ENCODE measurements at regions not wholly inside any gene's neighbourhood (a gene's known extent, or its start where the extent isn't known, plus 50 kb on each side); places are given as distances from the start of the nearest gene placed in this dataset.

GRCh38 chr1:222935239-222935900, 120.5 kb downstream of the DISP1 start:
- TF ChIP-seq GATA2 (IDR thresholded peaks at IDR 0.05; ENCODE audit: low read depth, low read length) = no peak
- no peak for TF ChIP-seq GATA3 (IDR thresholded peaks at IDR 0.05; ENCODE audit: low read depth, low read length)
